Activated B cell treated with CpG ODN at 0.5 μM for 24 hours (primary cell): ENCODE measurements at regions not wholly inside any gene's neighbourhood (a gene's known extent, or its start where the extent isn't known, plus 50 kb on each side); places are given as distances from the start of the nearest gene placed in this dataset.

Experiments
- ATAC-seq: fragments of 200-7000 bp; cut with Tn5 transposase; one replicate; pipeline ENCODE4 v1.10.0; 2021; ENCODE audit warnings: low read depth, mild to moderate bottlenecking, moderate library complexity
- CTCF ChIA-PET: fragments of 350-600 bp; sonication (Branson Sonifier 250); formaldehyde crosslinking; loops from one replicate; lab custom pipeline; 2021; ENCODE audit warnings: antibody characterized with exemption; lab: Charles Lee
- POLR2A ChIA-PET: fragments of 350-600 bp; sonication (Branson Sonifier 250); formaldehyde crosslinking; loops from one replicate; lab custom pipeline; 2021; ENCODE audit warnings: antibody characterized with exemption; lab: Charles Lee
- DNase-seq: peaks from one replicate; pipeline ENCODE4 v3.0.0; 2022
- H3K27ac Mint-ChIP-seq: one replicate; pipeline ENCODE4 v1.8.0; 2020; ENCODE audit warnings: mixed read lengths
- H3K27me3 Mint-ChIP-seq: one replicate; pipeline ENCODE4 v1.8.0; 2021; ENCODE audit warnings: mixed read lengths
- H3K36me3 Mint-ChIP-seq: one replicate; pipeline ENCODE4 v1.8.0; 2021; ENCODE audit warnings: low read depth, mixed read lengths
- H3K4me1 Mint-ChIP-seq: one replicate; pipeline ENCODE4 v1.8.0; 2021; ENCODE audit warnings: mixed read lengths
- H3K4me3 Mint-ChIP-seq: one replicate; pipeline ENCODE4 v1.8.0; 2020; ENCODE audit warnings: mild to moderate bottlenecking, mixed read lengths
- H3K9me3 Mint-ChIP-seq: one replicate; pipeline ENCODE4 v1.8.0; 2020; ENCODE audit warnings: mixed read lengths
- CTCF ChIP-seq: fragments of 200-600 bp; IDR thresholded peaks from one replicate; pipeline ENCODE4 v1.8.0; 2022; ENCODE audit warnings: antibody characterized with exemption, mild to moderate bottlenecking
- intact Hi-C: fragments of 100-400 bp; cut with micrococcal nuclease; formaldehyde crosslinking; loops from one replicate; pipeline ENCODE4 v1.15.1; 2024

- ATAC-seq (no peak), DNase-seq (no peak)
- Mint-ChIP-seq H3K9me3 (peaks cover 2% of the 10 kb centered on the region), H3K27me3 (peaks cover 1% of the 10 kb centered on the region), H3K36me3 (peaks cover 2% of the 10 kb centered on the region), H3K4me1 (peaks cover 2% of the 10 kb centered on the region), H3K27ac (no peak overlapping the region), H3K4me3 (no peak overlapping the region)
- POLR2A ChIA-PET = no interaction called here
- CTCF ChIA-PET = no interaction called here
- intact Hi-C loops = loop anchor here (5.0 kb wide), 1 partner anchor 38 kb away; no protein-coding TSS in a partner anchor
- no peak for TF ChIP-seq CTCF
Measured at GRCh38 chr16:85534536-85535351, 78.4 kb upstream of the GSE1 start.

GRCh38 chr16:85535352-85536072, 77.6 kb upstream of the GSE1 start:
- Mint-ChIP-seq H3K4me1 (peaks cover 2% of the 10 kb centered on the region), H3K27ac (no peak overlapping the region), H3K27me3 (no peaks in the 10 kb centered on the region), H3K4me3 (no peak overlapping the region), H3K36me3 (peaks cover 2% of the 10 kb centered on the region), H3K9me3 (peaks cover 8% of the 10 kb centered on the region)
- intact Hi-C loops = loop anchor here (5.0 kb wide), 1 partner anchor 37 kb away; no protein-coding TSS in a partner anchor
- ChIA-PET CTCF (no interaction called here), POLR2A (no interaction called here)
- DNase-seq (no peak), ATAC-seq (no peak)
- no peak for TF ChIP-seq CTCF

GRCh38 chr16:85536073-85536410, 77.1 kb upstream of the GSE1 start:
- TF ChIP-seq CTCF = no peak
- ChIA-PET POLR2A (no interaction called here), CTCF (no interaction called here)
- Mint-ChIP-seq H3K4me3 (no peak overlapping the region), H3K36me3 (peaks cover 2% of the 10 kb centered on the region), H3K27ac (no peak overlapping the region), H3K9me3 (peaks cover 8% of the 10 kb centered on the region), H3K27me3 (no peaks in the 10 kb centered on the region), H3K4me1 (peaks cover 2% of the 10 kb centered on the region)
- intact Hi-C loops = loop anchor here (5.0 kb wide), 1 partner anchor 36 kb away; no protein-coding TSS in a partner anchor
- DNase-seq (no peak), ATAC-seq (no peak)

GRCh38 chr16:85536411-85537330, 76.5 kb upstream of the GSE1 start:
- ChIA-PET CTCF (no interaction called here), POLR2A (no interaction called here)
- no peak overlapping the region for H3K27ac Mint-ChIP-seq
- intact Hi-C loops = loop anchor here (5.0 kb wide), 1 partner anchor 36 kb away; no protein-coding TSS in a partner anchor
- H3K36me3 Mint-ChIP-seq = peaks cover 2% of the 10 kb centered on the region
- no peak for TF ChIP-seq CTCF
- H3K27me3 Mint-ChIP-seq = peaks cover 3% of the 10 kb centered on the region
- H3K4me1 Mint-ChIP-seq = peaks cover 2% of the 10 kb centered on the region
- H3K4me3 Mint-ChIP-seq = no peak overlapping the region
- peaks cover 8% of the 10 kb centered on the region for H3K9me3 Mint-ChIP-seq
- no peak for DNase-seq
- no peak for ATAC-seq
